Kidney capillary endothelial cell (primary cell): ENCODE measurements at regions not wholly inside any gene's neighbourhood (a gene's known extent, or its start where the extent isn't known, plus 50 kb on each side); places are given as distances from the start of the nearest gene placed in this dataset.

Experiments used
- DNase-seq: peaks from one replicate; pipeline ENCODE4 v3.0.0-alpha.2; 2018; ENCODE audit warnings: low spot score

- DNase-seq: no peak
Measured at GRCh38 chr3:66128623-66129022, 89.9 kb upstream of the MAGI1 start.

GRCh38 chr3:66121318-66121717, 82.6 kb upstream of the MAGI1 start:
- DNase-seq: no peak

- peak; percentile 94 for DNase-seq
Measured at GRCh38 chr3:66115858-66116654, 77.3 kb upstream of the MAGI1 start.

- DNase-seq: no peak
Measured at GRCh38 chr3:66113542-66113941, 74.8 kb upstream of the MAGI1 start.

- DNase-seq: no peak
Measured at GRCh38 chr3:66110840-66111239, 72.1 kb upstream of the MAGI1 start.

GRCh38 chr3:66107855-66108254, 69.1 kb upstream of the MAGI1 start:
- DNase-seq: no peak

- DNase-seq: peak; percentile 31
Measured at GRCh38 chr3:66106788-66107187, 68.1 kb upstream of the MAGI1 start.

GRCh38 chr3:66104535-66104934, 65.8 kb upstream of the MAGI1 start:
- no peak for DNase-seq

- DNase-seq: no peak
Measured at GRCh38 chr3:66103729-66104128, 65.0 kb upstream of the MAGI1 start.

GRCh38 chr3:66101901-66102300, 63.2 kb upstream of the MAGI1 start:
- no peak for DNase-seq

GRCh38 chr3:66099541-66100065, 60.9 kb upstream of the MAGI1 start:
- DNase-seq: no peak

- DNase-seq: no peak
Measured at GRCh38 chr3:66098436-66098835, 59.7 kb upstream of the MAGI1 start.

GRCh38 chr3:66097647-66098046, 58.9 kb upstream of the MAGI1 start:
- no peak for DNase-seq

GRCh38 chr3:66095295-66096001, 56.7 kb upstream of the MAGI1 start:
- no peak for DNase-seq

GRCh38 chr3:66093981-66094380, 55.3 kb upstream of the MAGI1 start:
- no peak for DNase-seq

- no peak for DNase-seq
Measured at GRCh38 chr3:66092175-66092995, 53.7 kb upstream of the MAGI1 start.
